Adrenal gland (tissue), 5 donors: ENCODE measurements at regions not wholly inside any gene's neighbourhood (a gene's known extent, or its start where the extent isn't known, plus 50 kb on each side); places are given as distances from the start of the nearest gene placed in this dataset.

Experiments used
- POLR2A ChIP-seq, 2 donors: fragments of 450-650 bp; IDR thresholded peaks; one replicate each; pipeline ENCODE4 v1.6.1; 2017; ENCODE audit warnings: antibody characterized with exemption in 2 of 2, mild to moderate bottlenecking in 2 of 2, moderate library complexity in 1 of 2
- TF ChIP-seq, protein P1 (sequence below), 6 experiments: fragments of 450-650 bp in 4 of 6; fragments of 200-600 bp in 2 of 6; sonication (generic) in 1 of 6; IDR thresholded peaks; 1 replicate in 5 of 6; 2 replicates in 1 of 6; pipeline versions ENCODE4 v1.5.1 to v1.8.0; 2016 to 2021; ENCODE audit warnings: antibody characterized with exemption in 6 of 6, mild to moderate bottlenecking in 2 of 6, moderate library complexity in 1 of 6
- donor health status: DM: no; HTN: no; CAD: no.

DNA sequence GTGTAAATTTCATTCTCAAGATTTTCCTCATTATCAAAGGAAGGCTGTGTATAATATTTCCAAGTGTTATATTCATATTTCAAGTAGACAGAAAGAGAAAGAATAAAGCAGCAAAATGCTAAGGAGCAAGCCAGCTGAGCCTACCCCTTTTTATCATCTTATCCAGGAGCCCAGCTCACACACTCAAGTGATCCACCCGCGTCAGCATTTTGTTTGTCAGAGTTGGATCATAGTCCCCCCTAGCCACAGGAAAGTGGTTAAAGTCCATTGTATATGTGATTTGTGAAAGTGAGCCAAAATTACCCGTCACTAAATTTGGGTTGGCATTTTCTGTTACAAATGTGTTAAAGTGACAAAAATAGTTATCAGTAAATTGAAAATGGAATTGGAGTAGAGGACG lies 289.3 kb upstream of the CTSO start:
- TF ChIP-seq, protein P1, sequence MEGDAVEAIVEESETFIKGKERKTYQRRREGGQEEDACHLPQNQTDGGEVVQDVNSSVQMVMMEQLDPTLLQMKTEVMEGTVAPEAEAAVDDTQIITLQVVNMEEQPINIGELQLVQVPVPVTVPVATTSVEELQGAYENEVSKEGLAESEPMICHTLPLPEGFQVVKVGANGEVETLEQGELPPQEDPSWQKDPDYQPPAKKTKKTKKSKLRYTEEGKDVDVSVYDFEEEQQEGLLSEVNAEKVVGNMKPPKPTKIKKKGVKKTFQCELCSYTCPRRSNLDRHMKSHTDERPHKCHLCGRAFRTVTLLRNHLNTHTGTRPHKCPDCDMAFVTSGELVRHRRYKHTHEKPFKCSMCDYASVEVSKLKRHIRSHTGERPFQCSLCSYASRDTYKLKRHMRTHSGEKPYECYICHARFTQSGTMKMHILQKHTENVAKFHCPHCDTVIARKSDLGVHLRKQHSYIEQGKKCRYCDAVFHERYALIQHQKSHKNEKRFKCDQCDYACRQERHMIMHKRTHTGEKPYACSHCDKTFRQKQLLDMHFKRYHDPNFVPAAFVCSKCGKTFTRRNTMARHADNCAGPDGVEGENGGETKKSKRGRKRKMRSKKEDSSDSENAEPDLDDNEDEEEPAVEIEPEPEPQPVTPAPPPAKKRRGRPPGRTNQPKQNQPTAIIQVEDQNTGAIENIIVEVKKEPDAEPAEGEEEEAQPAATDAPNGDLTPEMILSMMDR (IDR thresholded peaks at IDR 0.05): no peak
- TF ChIP-seq POLR2A (IDR thresholded peaks at IDR 0.05): no peak
